ENCODE measurements at regions not wholly inside any gene's neighbourhood (a gene's known extent, or its start where the extent isn't known, plus 50 kb on each side); places are given as distances from the start of the nearest gene placed in this dataset.

DNA sequence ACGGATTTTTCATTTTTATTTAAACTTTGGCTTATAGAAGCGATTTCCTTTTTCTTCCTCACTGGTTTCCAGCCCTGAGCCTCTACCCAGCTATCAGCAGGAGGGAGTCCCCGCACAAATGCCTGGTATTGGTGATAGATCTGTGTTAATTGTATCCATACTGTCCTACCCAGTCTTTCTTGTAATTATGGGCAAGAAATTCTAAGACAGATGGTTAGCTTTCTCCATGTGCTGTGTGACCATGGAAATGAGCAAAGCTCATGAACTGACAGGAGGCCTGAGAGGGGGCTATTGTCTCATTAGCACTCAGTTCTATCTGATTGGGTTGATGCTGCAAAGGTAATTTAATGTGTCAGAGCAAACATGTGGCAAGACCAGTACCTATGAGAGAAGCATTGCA, 108.1 kb upstream of the IVNS1ABP start:
- TF ChIP-seq, protein P1, sequence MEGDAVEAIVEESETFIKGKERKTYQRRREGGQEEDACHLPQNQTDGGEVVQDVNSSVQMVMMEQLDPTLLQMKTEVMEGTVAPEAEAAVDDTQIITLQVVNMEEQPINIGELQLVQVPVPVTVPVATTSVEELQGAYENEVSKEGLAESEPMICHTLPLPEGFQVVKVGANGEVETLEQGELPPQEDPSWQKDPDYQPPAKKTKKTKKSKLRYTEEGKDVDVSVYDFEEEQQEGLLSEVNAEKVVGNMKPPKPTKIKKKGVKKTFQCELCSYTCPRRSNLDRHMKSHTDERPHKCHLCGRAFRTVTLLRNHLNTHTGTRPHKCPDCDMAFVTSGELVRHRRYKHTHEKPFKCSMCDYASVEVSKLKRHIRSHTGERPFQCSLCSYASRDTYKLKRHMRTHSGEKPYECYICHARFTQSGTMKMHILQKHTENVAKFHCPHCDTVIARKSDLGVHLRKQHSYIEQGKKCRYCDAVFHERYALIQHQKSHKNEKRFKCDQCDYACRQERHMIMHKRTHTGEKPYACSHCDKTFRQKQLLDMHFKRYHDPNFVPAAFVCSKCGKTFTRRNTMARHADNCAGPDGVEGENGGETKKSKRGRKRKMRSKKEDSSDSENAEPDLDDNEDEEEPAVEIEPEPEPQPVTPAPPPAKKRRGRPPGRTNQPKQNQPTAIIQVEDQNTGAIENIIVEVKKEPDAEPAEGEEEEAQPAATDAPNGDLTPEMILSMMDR (IDR thresholded peaks at IDR 0.05) = no peak
- intact Hi-C loops (cut with DNase I) = no loop called here
- no peak for DNase-seq
- Histone ChIP-seq H3K4me1 (no peaks in the 10 kb centered on the region), H3K27me3 (ENCODE audit: low read depth) (no peaks in the 10 kb centered on the region), H3K27ac (no peak overlapping the region), H3K36me3 (no peaks in the 10 kb centered on the region), H3K4me3 (no peak overlapping the region), H3K9me3 (no peaks in the 10 kb centered on the region)
- no peak for ATAC-seq

GRCh38 chr1:185421485-185422107, 104.6 kb upstream of the IVNS1ABP start:
- no peaks in the 10 kb centered on the region for H3K36me3 ChIP-seq
- DNase-seq (no peak), ATAC-seq (no peak)
- H3K27ac ChIP-seq = no peak overlapping the region
- no peaks in the 10 kb centered on the region for H3K9me3 ChIP-seq
- intact Hi-C loops (cut with DNase I) = no loop called here
- H3K27me3 ChIP-seq (ENCODE audit: low read depth) = no peaks in the 10 kb centered on the region
- no peak overlapping the region for H3K4me3 ChIP-seq
- TF ChIP-seq, protein P1 (IDR thresholded peaks at IDR 0.05) = no peak
- no peaks in the 10 kb centered on the region for H3K4me1 ChIP-seq

DNA sequence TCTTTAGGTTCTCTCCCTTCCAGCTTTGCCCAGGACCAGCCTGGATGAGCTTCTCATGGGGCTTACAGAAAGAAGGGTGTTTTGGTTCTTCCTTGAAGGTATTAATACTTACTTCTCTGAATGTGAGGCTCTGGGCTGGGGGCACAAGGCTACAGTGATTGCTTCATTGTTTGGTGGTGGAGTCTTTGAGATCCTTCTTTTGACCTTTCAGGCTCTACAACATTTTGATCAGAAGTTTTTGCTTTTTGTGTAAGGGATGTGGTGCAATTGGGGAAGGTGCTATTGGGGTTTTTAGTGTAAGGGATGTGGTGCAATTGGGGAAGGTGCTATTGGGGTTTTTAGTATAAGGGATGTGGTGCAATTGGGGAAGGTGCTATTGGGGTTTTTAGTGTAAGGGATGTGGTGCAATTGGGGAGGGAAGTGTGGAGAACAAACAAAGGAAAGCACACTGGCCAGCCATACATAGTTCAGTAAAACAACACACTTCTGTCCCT, 103.6 kb upstream of the IVNS1ABP start:
- Histone ChIP-seq H3K27me3 (ENCODE audit: low read depth) (no peaks in the 10 kb centered on the region), H3K4me3 (no peak overlapping the region), H3K4me1 (no peaks in the 10 kb centered on the region), H3K36me3 (no peaks in the 10 kb centered on the region), H3K9me3 (no peaks in the 10 kb centered on the region), H3K27ac (no peak overlapping the region)
- DNase-seq (peak; percentile 46), ATAC-seq (peak; percentile 75 to 81)
- TF ChIP-seq, protein P1 (IDR thresholded peaks at IDR 0.05) = no peak
- intact Hi-C loops (cut with DNase I) = no loop called here

- Histone ChIP-seq H3K27ac (no peak overlapping the region), H3K4me1 (no peaks in the 10 kb centered on the region), H3K4me3 (no peak overlapping the region), H3K27me3 (ENCODE audit: low read depth) (no peaks in the 10 kb centered on the region), H3K9me3 (no peaks in the 10 kb centered on the region), H3K36me3 (no peaks in the 10 kb centered on the region)
- TF ChIP-seq, protein P1 (IDR thresholded peaks at IDR 0.05) = no peak
- intact Hi-C loops (cut with DNase I) = no loop called here
- ATAC-seq (no peak), DNase-seq (no peak)
These were observed 102.7 kb upstream of the IVNS1ABP start for GRCh38 chr1:185419718-185420117.

DNA sequence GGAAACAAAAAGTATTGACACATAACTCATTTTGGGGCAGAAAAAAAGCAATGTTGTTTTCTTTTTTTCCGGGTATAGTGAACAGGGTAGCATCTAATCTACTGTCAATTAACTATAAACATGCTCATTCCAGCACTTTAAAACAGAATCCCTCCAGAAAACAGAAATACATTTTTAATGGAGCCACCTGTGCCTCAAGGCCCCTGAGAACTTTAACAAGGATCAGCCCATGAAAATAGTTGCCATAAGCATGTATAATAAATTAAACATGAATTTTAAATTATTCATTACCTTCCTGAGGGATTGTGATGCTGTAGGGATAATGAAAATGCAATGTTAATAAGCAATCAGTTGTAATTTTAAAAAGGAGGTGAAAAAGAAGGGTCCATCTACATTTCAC, 101.4 kb upstream of the IVNS1ABP start:
- ATAC-seq (no peak), DNase-seq (no peak)
- H3K4me1 ChIP-seq = no peaks in the 10 kb centered on the region
- H3K27ac ChIP-seq = no peak overlapping the region
- H3K9me3 ChIP-seq = no peaks in the 10 kb centered on the region
- no peaks in the 10 kb centered on the region for H3K36me3 ChIP-seq
- intact Hi-C loops (cut with DNase I) = no loop called here
- H3K4me3 ChIP-seq = no peak overlapping the region
- TF ChIP-seq, protein P1 (IDR thresholded peaks at IDR 0.05) = no peak
- H3K27me3 ChIP-seq (ENCODE audit: low read depth) = no peaks in the 10 kb centered on the region

Data from lower lobe of right lung (tissue), 2 donors.